GF-D8 (cell line): ENCODE measurements at regions not wholly inside any gene's neighbourhood (a gene's known extent, or its start where the extent isn't known, plus 50 kb on each side); places are given as distances from the start of the nearest gene placed in this dataset.

ENCODE experiments used
- DNase-seq: peaks from one replicate; lab custom pipeline; 2025; lab: John Stamatoyannopoulos, UW

DNA sequence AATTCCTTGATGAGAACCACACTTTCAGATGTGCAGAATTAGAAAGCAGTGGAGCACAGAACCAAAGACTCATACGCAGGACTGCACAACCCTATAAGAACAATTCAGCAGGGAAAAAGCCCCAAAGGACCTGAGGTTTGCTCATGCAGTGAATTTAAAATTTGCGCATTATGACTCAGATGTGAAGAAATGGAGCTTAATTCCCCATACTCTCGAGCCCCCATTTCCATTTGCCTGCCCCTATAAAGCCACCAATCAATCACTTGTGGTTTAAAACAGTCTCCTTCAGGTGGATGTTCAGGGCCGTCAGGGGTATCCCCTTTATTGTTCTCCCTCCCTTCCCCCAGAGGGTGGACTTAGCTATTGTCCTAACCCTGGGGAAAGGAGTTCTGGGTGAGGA is 221.2 kb downstream of the IGSF11 start:
- no peak for DNase-seq

DNA sequence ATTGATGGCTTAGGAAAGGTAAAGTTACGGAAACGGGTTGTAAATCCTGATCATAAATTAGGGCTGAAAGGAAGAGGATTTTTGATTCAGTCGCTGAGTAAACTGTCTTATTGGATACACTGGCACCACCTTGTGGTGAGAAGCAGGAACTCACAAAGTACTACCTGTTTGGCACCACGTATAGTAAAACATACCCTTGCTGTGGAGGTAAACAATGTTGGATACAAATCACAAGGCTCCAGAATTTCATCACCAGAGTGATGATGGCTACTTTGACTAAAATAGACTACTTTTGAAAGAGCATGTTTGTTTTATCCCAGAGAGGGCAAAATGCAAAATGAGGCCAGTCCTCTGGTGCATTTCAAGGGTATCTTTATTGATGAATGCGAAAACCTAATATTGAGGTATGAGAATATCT is 216.9 kb downstream of the IGSF11 start:
- DNase-seq: no peak

GRCh38 chr3:118818386-118818785 is 216.3 kb downstream of the IGSF11 start:
- DNase-seq: no peak

DNA sequence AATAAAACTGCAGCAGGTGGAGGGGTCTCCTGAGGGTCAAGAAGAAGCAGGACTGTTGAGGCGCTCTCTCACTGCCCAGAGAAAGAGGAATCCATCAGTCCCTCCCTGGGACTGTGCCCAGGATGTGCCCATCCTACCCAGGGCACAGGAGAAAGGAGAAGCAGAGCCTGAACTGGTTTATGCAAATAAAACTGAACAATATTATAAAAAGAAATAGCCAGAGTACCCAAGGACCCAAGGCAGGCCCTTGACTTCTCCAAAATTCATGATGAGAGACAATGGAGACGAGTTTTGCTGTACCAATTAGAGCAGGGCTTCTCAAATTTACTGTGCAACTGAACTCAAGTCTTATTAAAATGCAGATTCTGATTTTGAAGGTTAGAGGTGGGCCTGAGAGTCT is 211.0 kb downstream of the IGSF11 start:
- no peak for DNase-seq

DNA sequence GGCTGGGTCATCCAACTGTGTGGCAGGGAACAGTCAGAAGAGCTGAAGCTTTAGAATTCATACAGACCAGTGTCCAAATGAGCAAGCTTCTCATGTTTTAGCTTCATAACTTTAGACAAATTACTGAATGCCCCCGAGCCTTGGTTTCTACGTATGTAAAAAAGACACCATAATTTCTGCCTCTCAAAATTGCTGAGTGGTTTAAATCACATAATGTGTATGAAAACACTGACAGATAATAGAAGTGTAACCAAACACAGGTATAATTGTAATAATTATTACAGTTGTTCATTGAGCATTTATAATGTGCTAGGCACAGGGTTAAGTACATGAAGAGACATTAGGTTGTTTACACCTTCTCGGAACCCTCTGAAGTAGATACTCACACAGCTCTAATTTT is 207.2 kb downstream of the IGSF11 start:
- no peak for DNase-seq

DNA sequence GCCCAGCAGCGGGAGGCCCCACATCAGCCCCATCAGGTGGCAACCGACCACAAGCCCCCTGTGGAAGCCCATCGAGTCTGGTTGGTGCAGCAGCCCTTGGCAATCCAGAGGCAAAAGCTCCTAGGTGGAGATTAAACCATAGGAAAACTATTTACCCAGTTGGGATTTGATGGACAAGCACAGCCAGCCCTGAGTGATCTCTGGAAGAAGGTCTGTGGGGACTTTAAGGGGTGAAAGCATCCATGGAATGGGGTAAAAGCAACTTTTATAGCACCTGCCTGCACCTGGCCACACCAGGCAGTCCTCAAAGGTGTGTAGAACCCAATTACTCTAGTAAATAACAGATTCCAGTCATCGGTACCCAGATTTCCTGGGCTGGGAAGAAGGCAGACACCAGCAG is 206.3 kb downstream of the IGSF11 start:
- DNase-seq: no peak

DNA sequence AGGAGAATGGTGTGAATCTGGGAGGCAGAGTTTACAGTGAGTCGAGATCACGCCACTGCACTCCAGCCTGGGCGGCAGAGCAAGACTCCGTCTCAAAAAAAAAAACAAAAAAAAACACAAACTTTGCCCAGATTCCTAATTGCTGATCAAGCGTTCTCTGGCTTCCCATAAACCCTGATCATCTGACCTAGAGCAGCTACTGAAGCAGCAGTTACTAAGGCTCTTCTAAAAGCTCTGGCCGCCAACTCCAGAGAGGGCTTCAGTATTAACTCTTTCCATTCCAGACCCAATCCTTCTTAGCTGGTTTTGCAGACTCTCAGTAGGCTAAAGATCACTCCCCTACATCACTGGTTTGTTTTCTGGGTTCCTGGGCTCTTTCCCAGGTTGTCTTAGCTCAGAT is 201.6 kb downstream of the IGSF11 start:
- DNase-seq: no peak

DNA sequence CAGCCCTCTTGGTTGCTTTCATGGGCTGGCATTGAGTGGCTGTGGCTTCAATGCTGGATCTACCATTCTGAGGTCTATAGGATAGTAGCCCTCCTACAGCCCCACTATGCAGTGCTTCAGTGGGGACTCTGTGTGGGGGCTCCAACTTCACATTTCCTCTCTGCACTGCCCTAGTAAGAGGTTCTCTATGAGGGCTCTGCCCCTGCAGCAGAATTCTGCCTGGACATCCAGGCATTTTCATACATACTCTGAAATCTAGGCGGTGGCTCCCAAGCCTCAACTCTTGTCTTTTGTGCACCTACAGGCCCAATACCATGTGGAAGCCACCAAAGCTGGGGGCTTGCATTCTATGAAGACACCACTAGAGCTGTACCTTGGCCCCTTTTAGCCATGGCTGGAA is 195.8 kb downstream of the IGSF11 start:
- no peak for DNase-seq

GRCh38 chr3:118842147-118842863 is 192.3 kb downstream of the IGSF11 start:
- DNase-seq: no peak

- no peak for DNase-seq
Measured at GRCh38 chr3:118846176-118846575, 188.5 kb downstream of the IGSF11 start.
